ENCODE measurements at regions not wholly inside any gene's neighbourhood (a gene's known extent, or its start where the extent isn't known, plus 50 kb on each side); places are given as distances from the start of the nearest gene placed in this dataset.

DNA sequence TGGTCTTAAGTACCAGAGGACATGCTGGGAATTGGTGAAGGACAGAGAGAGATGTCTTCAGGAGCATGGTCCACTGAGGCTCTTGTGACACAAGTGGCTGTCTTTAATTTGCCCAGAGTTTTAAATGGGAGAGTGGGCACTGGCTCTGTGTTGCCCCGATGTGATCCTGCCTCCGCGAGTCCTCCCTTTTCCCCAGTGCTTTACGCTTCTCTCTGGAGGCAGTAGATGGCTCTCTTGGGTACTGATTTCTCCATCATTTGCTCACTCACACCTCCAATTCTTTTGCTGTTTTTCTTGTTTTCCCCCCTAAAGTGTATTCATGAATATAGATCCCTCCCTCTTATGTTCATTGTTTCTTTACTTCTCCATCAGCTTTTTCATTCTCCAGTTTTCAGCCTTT lies 74.3 kb downstream of the EMP1 start:
- TF ChIP-seq TP53 (CRISPR knock-in tag; IDR thresholded peaks at IDR 0.05) (no peak), SREBF2 (IDR thresholded peaks at IDR 0.05) (no peak), CTCF (IDR thresholded peaks at IDR 0.05) (peak; percentile 15; the same call in 1 of the 3 replicates), REST (IDR thresholded peaks at IDR 0.05) (no peak), JUN (IDR thresholded peaks at IDR 0.05) (no peak), SMC3 (IDR thresholded peaks at IDR 0.05) (0 out of 3 replicates have a peak, but pooled peaks have one; percentile 13), ELK1 (IDR thresholded peaks at IDR 0.05; ENCODE audit: low read depth, low read length) (no peak), POLR2A (IDR thresholded peaks at IDR 0.05; ENCODE audit: low read length) (no peak), KDM1A (IDR thresholded peaks at IDR 0.05; ENCODE audit: low read depth) (no peak), RCOR1 (IDR thresholded peaks at IDR 0.05; ENCODE audit: low read depth, low read length) (no peak), RFX5 (IDR thresholded peaks at IDR 0.05) (no peak)
- TF ChIP-seq, protein P1, sequence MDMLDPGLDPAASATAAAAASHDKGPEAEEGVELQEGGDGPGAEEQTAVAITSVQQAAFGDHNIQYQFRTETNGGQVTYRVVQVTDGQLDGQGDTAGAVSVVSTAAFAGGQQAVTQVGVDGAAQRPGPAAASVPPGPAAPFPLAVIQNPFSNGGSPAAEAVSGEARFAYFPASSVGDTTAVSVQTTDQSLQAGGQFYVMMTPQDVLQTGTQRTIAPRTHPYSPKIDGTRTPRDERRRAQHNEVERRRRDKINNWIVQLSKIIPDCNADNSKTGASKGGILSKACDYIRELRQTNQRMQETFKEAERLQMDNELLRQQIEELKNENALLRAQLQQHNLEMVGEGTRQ (IDR thresholded peaks at IDR 0.05): no peak
- TF ChIP-seq, protein P2, sequence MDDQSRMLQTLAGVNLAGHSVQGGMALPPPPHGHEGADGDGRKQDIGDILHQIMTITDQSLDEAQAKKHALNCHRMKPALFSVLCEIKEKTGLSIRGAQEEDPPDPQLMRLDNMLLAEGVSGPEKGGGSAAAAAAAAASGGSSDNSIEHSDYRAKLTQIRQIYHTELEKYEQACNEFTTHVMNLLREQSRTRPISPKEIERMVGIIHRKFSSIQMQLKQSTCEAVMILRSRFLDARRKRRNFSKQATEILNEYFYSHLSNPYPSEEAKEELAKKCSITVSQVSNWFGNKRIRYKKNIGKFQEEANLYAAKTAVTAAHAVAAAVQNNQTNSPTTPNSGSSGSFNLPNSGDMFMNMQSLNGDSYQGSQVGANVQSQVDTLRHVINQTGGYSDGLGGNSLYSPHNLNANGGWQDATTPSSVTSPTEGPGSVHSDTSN (IDR thresholded peaks at IDR 0.05): no peak

Measured in A549 (cell line).